HG03457 (cell line): ENCODE measurements at regions not wholly inside any gene's neighbourhood (a gene's known extent, or its start where the extent isn't known, plus 50 kb on each side); places are given as distances from the start of the nearest gene placed in this dataset.

Source experiments
- ATAC-seq: cut with Tn5 transposase; IDR thresholded peaks from one replicate; pipeline ENCODE4 v1.9.1; 2021; ENCODE audit warnings: moderate number of reproducible peaks; ENCODE audit not compliant: unreplicated experiment

GRCh38 chrX:21126661-21127060 is 247.6 kb upstream of the CNKSR2 start:
- no peak for ATAC-seq

- ATAC-seq = no peak
These were observed 242.9 kb upstream of the CNKSR2 start for GRCh38 chrX:21131346-21131745.

- no peak for ATAC-seq
These were observed 242.4 kb upstream of the CNKSR2 start for GRCh38 chrX:21131786-21132185.

DNA sequence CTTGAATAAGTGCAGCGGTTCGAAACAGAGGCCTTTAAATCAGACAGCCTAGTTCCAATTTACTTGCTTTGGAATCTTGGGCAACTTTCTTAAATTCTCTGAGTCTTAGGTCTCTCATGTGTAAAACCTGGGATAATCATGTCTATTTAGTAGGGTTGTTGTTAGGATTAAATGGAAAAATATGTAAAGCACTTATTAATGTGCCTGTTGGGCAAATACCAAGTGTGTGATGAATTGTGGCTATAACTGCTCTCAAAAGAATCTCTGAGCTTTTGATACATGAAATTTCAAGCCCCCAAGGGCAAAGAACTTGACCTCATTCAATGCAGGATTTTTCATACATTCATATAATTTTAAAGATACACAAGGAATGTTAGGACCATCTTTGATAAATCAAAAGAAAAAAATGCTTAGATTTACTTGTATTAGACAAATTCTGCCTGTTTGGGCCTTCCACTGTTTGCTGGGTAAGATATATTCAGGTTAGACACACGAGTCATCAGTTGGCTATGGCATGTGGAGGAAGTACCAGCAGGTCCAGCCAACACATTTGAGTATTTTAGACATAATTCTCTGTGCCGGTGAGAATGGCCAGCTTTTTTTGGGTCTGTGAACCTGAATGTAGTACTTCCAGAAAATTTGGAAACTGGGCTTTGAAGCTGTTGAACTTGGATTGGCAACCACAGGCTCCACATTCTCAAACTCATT is 241.4 kb upstream of the CNKSR2 start:
- no peak for ATAC-seq

- ATAC-seq = no peak
These were observed 224.0 kb upstream of the CNKSR2 start for GRCh38 chrX:21150208-21150607.

DNA sequence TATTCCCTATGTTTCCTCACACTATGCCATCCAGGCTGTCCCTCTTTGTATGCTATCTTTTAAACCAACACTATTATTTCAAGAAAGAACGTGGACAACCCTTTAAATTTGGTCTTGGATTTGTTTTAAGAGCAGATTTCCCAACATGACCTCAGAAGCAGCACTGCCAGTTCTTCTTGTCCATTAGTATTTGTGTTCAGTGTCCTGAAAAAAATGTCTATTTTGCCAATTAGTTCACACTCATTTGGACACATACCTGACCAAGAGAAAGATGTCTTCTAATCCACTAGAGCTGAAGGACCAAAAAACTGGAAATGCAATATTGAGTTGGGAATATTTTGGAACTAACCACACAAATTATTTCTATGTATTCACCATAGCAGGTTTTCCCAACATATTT is 223.2 kb upstream of the CNKSR2 start:
- ATAC-seq = no peak

GRCh38 chrX:21153033-21153432 is 221.2 kb upstream of the CNKSR2 start:
- no peak for ATAC-seq

- no peak for ATAC-seq
These were observed 220.7 kb upstream of the CNKSR2 start for GRCh38 chrX:21153503-21153902.

DNA sequence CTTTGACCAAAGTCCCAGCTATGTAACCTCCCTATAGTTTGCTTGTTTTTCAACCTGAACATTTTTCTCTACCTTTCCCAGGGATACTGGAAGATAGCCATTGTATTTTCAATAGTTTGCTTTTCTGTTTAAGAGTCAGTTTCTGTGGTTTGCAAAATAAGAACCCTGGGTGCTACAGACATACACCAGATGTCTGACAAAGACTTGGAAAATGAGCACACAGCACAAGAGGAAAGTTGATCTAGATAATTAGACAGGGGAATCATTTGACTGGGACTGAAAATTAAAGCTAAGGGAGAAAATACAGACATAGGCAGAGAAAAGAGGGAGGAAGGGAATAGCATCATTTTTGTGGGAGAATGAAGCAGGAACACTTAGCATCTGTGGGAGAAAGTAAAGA is 218.3 kb upstream of the CNKSR2 start:
- no peak for ATAC-seq

- no peak for ATAC-seq
These were observed 217.6 kb upstream of the CNKSR2 start for GRCh38 chrX:21156632-21157031.

DNA sequence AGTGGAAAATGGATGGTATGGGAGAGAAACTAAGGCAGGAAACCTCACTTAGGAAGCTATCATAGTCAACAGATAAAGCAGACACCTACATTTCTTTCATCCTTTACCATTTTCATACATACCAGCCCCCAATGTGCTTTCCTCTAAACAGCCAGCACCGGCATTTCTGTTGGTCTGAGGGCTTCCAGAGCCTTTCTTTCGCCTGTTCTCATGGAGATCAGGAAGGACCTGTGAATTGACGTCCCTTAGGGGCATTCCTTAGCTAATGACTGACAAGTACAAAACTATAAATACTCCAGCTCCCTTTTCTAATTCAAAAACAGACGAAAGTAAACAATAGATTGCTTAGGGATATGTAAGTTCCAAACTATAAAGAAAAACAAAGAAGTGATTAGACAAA is 215.5 kb upstream of the CNKSR2 start:
- ATAC-seq = no peak

GRCh38 chrX:21166272-21166982 is 207.8 kb upstream of the CNKSR2 start:
- no peak for ATAC-seq

DNA sequence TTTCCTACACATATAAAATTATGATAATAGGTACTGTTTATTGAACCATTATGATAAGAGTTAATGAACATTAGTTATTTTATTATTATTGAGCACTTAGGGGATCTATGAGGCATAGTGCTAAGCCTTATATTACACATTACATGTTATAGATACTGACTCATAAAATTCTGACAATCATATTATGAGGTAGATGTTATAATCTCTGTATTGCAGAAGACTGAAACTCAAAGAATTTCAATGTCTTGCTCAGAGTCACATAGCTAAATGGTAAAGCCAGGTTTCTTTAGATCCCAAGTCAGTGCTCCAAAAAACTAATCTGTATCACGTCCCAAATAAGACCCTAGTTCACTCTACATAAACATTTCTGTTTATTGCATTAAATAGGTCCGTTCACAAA is 207.2 kb upstream of the CNKSR2 start:
- no peak for ATAC-seq

DNA sequence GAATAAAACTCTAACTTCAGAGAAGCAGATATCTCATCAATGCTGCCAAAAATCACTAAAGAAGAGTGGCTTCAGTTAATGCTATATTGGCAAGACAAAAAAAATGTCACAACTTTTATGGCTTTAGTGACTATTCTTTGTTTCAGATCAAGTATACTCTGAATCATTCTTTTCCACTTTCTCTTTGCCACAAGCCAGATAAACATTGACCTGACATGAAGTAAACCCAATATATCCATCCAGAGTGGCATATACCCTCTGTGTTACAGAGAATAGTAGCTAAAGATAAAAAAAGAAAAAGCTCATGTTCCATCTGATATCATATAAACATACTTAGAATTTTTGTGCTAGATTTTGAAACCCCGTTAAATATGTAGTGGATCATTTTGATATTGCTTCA is 206.7 kb upstream of the CNKSR2 start:
- no peak for ATAC-seq

DNA sequence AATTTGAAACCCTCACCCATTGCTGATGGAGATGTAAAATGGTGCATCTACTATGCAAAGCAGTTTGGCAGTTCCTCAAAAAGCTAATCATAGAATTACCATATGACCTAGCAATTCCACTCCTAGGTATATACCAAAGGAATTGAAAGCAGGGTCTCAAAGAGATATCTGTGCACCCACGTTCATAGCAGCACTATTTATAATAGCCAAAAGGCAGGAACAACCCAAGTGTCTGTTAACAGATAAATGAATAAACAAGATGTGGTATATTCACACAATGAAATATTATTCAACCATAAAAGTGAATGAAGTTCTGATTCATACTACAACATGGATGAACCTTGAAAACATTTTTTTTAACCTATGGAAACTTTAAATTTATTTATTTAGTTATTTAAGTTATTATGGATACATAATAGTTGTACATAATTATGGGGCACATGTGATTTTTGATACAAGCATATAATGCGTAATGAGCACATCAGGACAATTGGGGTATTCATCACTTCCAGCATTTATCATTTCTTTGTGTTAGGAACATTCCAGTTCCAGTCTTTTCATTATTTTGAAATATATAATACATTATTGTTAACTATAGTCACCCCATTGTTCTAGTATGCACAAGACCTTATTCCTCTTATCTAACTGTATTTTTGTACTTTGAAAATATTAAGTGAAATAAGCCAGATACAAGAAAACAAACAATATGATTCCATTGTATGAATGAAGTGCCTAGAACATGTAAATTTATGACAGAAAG is 205.6 kb upstream of the CNKSR2 start:
- ATAC-seq = no peak

DNA sequence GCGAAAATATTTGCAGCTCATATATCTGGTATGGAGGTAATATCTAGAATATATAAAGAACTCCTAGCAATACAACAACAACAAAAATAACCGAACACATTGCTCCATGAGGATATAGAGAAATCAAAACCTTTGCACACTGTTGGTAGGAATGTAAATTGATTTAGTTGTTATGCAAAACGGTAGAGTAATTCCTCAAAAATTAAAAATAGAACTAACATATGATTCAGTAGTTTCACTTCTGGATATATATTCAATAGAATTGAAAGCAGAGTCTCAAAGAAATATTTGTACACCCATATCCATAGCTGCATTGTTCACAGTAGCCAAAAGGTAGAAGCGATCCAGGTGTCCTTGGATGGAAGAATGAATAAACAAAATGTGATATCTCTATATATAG is 203.0 kb upstream of the CNKSR2 start:
- no peak for ATAC-seq

GRCh38 chrX:21174439-21174838 is 199.8 kb upstream of the CNKSR2 start:
- no peak for ATAC-seq

DNA sequence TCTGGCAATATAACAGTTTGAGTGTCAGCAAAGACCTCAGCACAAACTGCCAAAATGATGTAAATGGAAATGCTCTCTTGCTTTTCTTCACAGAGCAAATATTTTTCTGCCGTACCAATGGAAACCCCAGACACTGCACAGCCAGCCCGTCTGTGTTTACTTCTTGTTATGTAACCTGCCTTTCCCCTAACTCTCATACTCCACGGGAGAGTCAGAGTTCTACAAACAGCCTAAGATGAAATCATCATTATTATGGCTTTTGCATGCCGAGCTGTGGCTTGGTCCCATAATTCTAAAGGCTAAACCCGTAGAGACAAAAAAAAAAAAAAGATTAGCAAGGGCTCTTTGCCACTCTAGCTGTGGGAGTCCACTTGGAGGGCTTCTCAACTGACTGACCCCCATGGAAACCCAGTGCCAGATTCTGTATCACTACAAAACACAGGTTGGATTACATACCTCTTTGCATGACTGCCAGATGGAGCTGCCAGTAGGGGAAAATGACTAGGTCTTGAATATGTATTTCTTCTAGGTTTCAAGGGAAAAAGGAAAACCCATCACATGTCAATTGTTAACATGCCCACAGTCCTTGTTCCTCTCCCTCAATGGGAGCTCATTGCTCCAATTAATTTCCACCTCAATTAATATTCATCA is 197.2 kb upstream of the CNKSR2 start:
- no peak for ATAC-seq

GRCh38 chrX:21181232-21181853 is 192.9 kb upstream of the CNKSR2 start:
- no peak for ATAC-seq

DNA sequence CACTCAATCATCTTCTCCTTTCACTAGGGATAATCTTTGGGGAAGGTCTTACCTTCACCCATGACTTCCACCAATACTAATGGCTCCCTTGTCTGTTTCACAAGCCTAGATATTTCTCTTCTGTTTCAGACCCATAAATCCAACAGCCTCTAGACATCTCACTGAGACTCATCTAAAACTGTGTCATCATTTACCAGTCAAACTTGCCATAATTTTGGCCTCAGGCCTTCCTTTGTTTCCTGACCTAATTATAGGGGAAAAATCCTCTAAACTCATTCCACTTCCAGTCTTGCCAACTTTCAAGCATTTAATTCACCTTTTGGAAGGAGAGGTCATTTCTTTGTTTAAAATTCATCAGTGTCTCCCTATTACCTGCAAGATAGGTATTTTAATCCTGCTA is 181.0 kb upstream of the CNKSR2 start:
- no peak for ATAC-seq

GRCh38 chrX:21194526-21194925 is 179.7 kb upstream of the CNKSR2 start:
- ATAC-seq = no peak
